PC-9 (cell line): ENCODE measurements at regions not wholly inside any gene's neighbourhood (a gene's known extent, or its start where the extent isn't known, plus 50 kb on each side); places are given as distances from the start of the nearest gene placed in this dataset.

Source experiments
- CTCF ChIP-seq: fragments of 200-600 bp; sonication (generic); conservative IDR thresholded peaks from 2 replicates; pipeline ENCODE4 v1.6.1; 2017; ENCODE audit warnings: mixed run types, antibody characterized with exemption, mild to moderate bottlenecking, moderate library complexity
- EZH2 ChIP-seq: fragments of 200-600 bp; sonication (generic); IDR thresholded peaks from 2 replicates; pipeline ENCODE4 v1.8.0; 2017; ENCODE audit warnings: antibody characterized with exemption, low read depth

GRCh38 chr4:133472244-133472643 is 323.1 kb downstream of the PCDH10 start:
- TF ChIP-seq CTCF (no peak), EZH2 (no peak)
